HPDE6-E6E7 (cell line): ENCODE measurements at regions not wholly inside any gene's neighbourhood (a gene's known extent, or its start where the extent isn't known, plus 50 kb on each side); places are given as distances from the start of the nearest gene placed in this dataset.
A peak's percentile ranks its signal among the peaks of the same experiment; 100 is the strongest.
"Not testable (repeated sequence)": the region's sequence is repeated elsewhere in the genome, so short reads cannot be mapped to it uniquely, and the experiment has no call there.

ENCODE experiments used
- DNase-seq: peaks from one replicate; pipeline ENCODE4 v3.0.0; 2011; ENCODE audit warnings: missing footprints; ENCODE audit errors: extremely low spot score

GRCh38 chr2:55124682-55125081 is 74.4 kb upstream of the RTN4 start:
- not testable (repeated sequence) for DNase-seq

- DNase-seq = no peak
These were observed 73.6 kb upstream of the RTN4 start for GRCh38 chr2:55123851-55124269.

GRCh38 chr2:55120634-55121359 is 70.5 kb upstream of the RTN4 start:
- DNase-seq = no peak

GRCh38 chr2:55119711-55120487 is 69.6 kb upstream of the RTN4 start:
- DNase-seq = no peak

GRCh38 chr2:55118643-55119083 is 68.4 kb upstream of the RTN4 start:
- no peak for DNase-seq

GRCh38 chr2:55116966-55117365 is 66.7 kb upstream of the RTN4 start:
- no peak for DNase-seq

- DNase-seq = no peak
These were observed 66.3 kb upstream of the RTN4 start for GRCh38 chr2:55116598-55116964.

GRCh38 chr2:55115761-55116597 is 65.7 kb upstream of the RTN4 start:
- DNase-seq = peak; percentile 26

- no peak for DNase-seq
These were observed 64.3 kb upstream of the RTN4 start for GRCh38 chr2:55114597-55114996.

GRCh38 chr2:55114082-55114481 is 63.8 kb upstream of the RTN4 start:
- no peak for DNase-seq

- no peak for DNase-seq
These were observed 62.2 kb upstream of the RTN4 start for GRCh38 chr2:55112229-55113031.

GRCh38 chr2:55111570-55112228 is 61.4 kb upstream of the RTN4 start:
- DNase-seq = peak; percentile 58

GRCh38 chr2:55111230-55111569 is 60.9 kb upstream of the RTN4 start:
- DNase-seq = no peak

- no peak for DNase-seq
These were observed 59.1 kb upstream of the RTN4 start for GRCh38 chr2:55109219-55109891.

- no peak for DNase-seq
These were observed 58.4 kb upstream of the RTN4 start for GRCh38 chr2:55108456-55109160.

- no peak for DNase-seq
These were observed 57.2 kb upstream of the RTN4 start for GRCh38 chr2:55107436-55107835.

- DNase-seq = no peak
These were observed 55.9 kb upstream of the RTN4 start for GRCh38 chr2:55106148-55106547.

- DNase-seq = no peak
These were observed 55.2 kb upstream of the RTN4 start for GRCh38 chr2:55105456-55105855.

- no peak for DNase-seq
These were observed 52.8 kb upstream of the RTN4 start for GRCh38 chr2:55103046-55103445.
